LNCaP clone FGC (cell line): ENCODE measurements at regions not wholly inside any gene's neighbourhood (a gene's known extent, or its start where the extent isn't known, plus 50 kb on each side); places are given as distances from the start of the nearest gene placed in this dataset.
A peak's percentile ranks its signal among the peaks of the same experiment; 100 is the strongest.

Experiments used
- DNase-seq: peaks from one replicate; pipeline ENCODE4 v3.0.0-alpha.2; 2011; ENCODE audit warnings: low read depth
- H3K4me3 ChIP-seq: 2 replicates; pipeline ENCODE4 v1.5.1; 2011; ENCODE audit warnings: mild to moderate bottlenecking, low read depth, low read length, control low read depth
- CTCF ChIP-seq: IDR thresholded peaks from 2 replicates; pipeline ENCODE4 v1.5.1; 2012; ENCODE audit warnings: mild to moderate bottlenecking; ENCODE audit not compliant: control insufficient read depth, insufficient read depth; ENCODE audit errors: extremely low read depth

- TF ChIP-seq CTCF: no peak
- H3K4me3 ChIP-seq: no peak overlapping the region
- DNase-seq: no peak
Measured at GRCh38 chr16:52727441-52727840, 180.5 kb upstream of the TOX3 start.

- DNase-seq: peak; percentile 93
Measured at GRCh38 chr16:52725461-52725860, 178.5 kb upstream of the TOX3 start.

GRCh38 chr16:52725043-52725442, 178.1 kb upstream of the TOX3 start:
- H3K4me3 ChIP-seq: no peak overlapping the region
- no peak for TF ChIP-seq CTCF
- no peak for DNase-seq

More at GRCh38 chr16:52725461-52725860, 178.5 kb upstream of the TOX3 start:
- no peak for TF ChIP-seq CTCF
- H3K4me3 ChIP-seq: no peak overlapping the region

- DNase-seq: no peak
- H3K4me3 ChIP-seq: no peak overlapping the region
- no peak for TF ChIP-seq CTCF
Measured at GRCh38 chr16:52721331-52721730, 174.4 kb upstream of the TOX3 start.

- H3K4me3 ChIP-seq: no peak overlapping the region
- DNase-seq: no peak
- TF ChIP-seq CTCF: no peak
Measured at GRCh38 chr16:52718046-52718445, 171.1 kb upstream of the TOX3 start.

GRCh38 chr16:52713740-52714139, 166.8 kb upstream of the TOX3 start:
- no peak overlapping the region for H3K4me3 ChIP-seq
- DNase-seq: no peak
- no peak for TF ChIP-seq CTCF

GRCh38 chr16:52709306-52709705, 162.4 kb upstream of the TOX3 start:
- H3K4me3 ChIP-seq: no peak overlapping the region
- no peak for TF ChIP-seq CTCF
- DNase-seq: no peak
